Astrocyte (in vitro differentiated cells and primary cell): ENCODE measurements at regions not wholly inside any gene's neighbourhood (a gene's known extent, or its start where the extent isn't known, plus 50 kb on each side); places are given as distances from the start of the nearest gene placed in this dataset.
"Not testable (repeated sequence)": the region's sequence is repeated elsewhere in the genome, so short reads cannot be mapped to it uniquely, and the experiment has no call there.

Experiments
- DNase-seq: peaks from one replicate; pipeline ENCODE4 v3.0.0-alpha.2; 2010; ENCODE audit warnings: low read depth
- FAIRE-seq: peaks from 2 replicates; lab custom pipeline; 2011; peaks lifted over from hg19 to GRCh38; lab: Jason Lieb, UNC
- H2AFZ ChIP-seq: 2 replicates; pipeline ENCODE4 v1.6.0; 2012; ENCODE audit warnings: low read depth, low read length, inconsistent platforms
- H3K27ac ChIP-seq: 2 replicates; pipeline ENCODE4 v1.5.1; 2011; ENCODE audit warnings: low read depth, low read length, inconsistent platforms
- H3K27me3 ChIP-seq: 2 replicates; pipeline ENCODE4 v1.6.0; 2011; ENCODE audit warnings: low read length, inconsistent platforms; ENCODE audit not compliant: insufficient read depth
- H3K36me3 ChIP-seq: 2 replicates; pipeline ENCODE4 v1.5.1; 2011; ENCODE audit warnings: low read length, inconsistent platforms; ENCODE audit not compliant: insufficient read depth
- H3K4me1 ChIP-seq: 2 replicates; pipeline ENCODE4 v1.5.1; 2011; ENCODE audit warnings: low read length, inconsistent platforms; ENCODE audit not compliant: insufficient read depth
- H3K4me2 ChIP-seq: 2 replicates; pipeline ENCODE4 v1.6.0; 2012; ENCODE audit warnings: low read length, inconsistent platforms
- H3K4me3 ChIP-seq: 2 replicates; pipeline ENCODE4 v1.5.1; 2011; ENCODE audit warnings: low read depth, mild to moderate bottlenecking, low read length, inconsistent platforms; ENCODE audit not compliant: insufficient read depth
- H3K79me2 ChIP-seq: 2 replicates; pipeline ENCODE4 v1.6.0; 2012; ENCODE audit warnings: mild to moderate bottlenecking, low read length, inconsistent platforms; ENCODE audit not compliant: insufficient read depth
- H3K9ac ChIP-seq: 2 replicates; pipeline ENCODE4 v1.6.0; 2012; ENCODE audit warnings: mild to moderate bottlenecking, low read length, inconsistent platforms
- H3K9me3 ChIP-seq: 2 replicates; pipeline ENCODE4 v1.5.1; 2012; ENCODE audit warnings: low read depth, mild to moderate bottlenecking, low read length, inconsistent platforms; ENCODE audit not compliant: insufficient read depth
- H4K20me1 ChIP-seq: 2 replicates; pipeline ENCODE4 v1.6.0; 2012; ENCODE audit warnings: low read length, inconsistent platforms; ENCODE audit not compliant: insufficient read depth
- H3K27ac Mint-ChIP-seq: one replicate; pipeline ENCODE4 v1.8.0; 2021; ENCODE audit warnings: mild to moderate bottlenecking, mixed read lengths; ENCODE audit not compliant: unreplicated experiment
- H3K27me3 Mint-ChIP-seq: one replicate; pipeline ENCODE4 v1.8.0; 2021; ENCODE audit warnings: low read depth, mixed read lengths; ENCODE audit not compliant: unreplicated experiment
- H3K36me3 Mint-ChIP-seq: one replicate; pipeline ENCODE4 v1.8.0; 2021; ENCODE audit warnings: low read depth, mixed read lengths; ENCODE audit not compliant: unreplicated experiment
- H3K4me1 Mint-ChIP-seq: one replicate; pipeline ENCODE4 v1.8.0; 2021; ENCODE audit warnings: low read depth, mixed read lengths; ENCODE audit not compliant: unreplicated experiment
- H3K4me3 Mint-ChIP-seq: one replicate; pipeline ENCODE4 v1.8.0; 2021; ENCODE audit warnings: mild to moderate bottlenecking, moderate library complexity, mixed read lengths; ENCODE audit not compliant: unreplicated experiment
- H3K9me3 Mint-ChIP-seq: one replicate; pipeline ENCODE4 v1.8.0; 2021; ENCODE audit warnings: mild to moderate bottlenecking, mixed read lengths; ENCODE audit not compliant: unreplicated experiment
- EZH2 ChIP-seq: IDR thresholded peaks from 2 replicates; pipeline ENCODE4 v1.6.1; 2012; ENCODE audit warnings: mild to moderate bottlenecking, low read length, inconsistent platforms; ENCODE audit not compliant: insufficient read depth
- TF ChIP-seq, protein P1 (sequence below): IDR thresholded peaks from 2 replicates; pipeline ENCODE4 v1.5.1; 2011; ENCODE audit warnings: low read depth, mild to moderate bottlenecking, inconsistent platforms, low read length, moderate library complexity; ENCODE audit not compliant: insufficient read depth

DNA sequence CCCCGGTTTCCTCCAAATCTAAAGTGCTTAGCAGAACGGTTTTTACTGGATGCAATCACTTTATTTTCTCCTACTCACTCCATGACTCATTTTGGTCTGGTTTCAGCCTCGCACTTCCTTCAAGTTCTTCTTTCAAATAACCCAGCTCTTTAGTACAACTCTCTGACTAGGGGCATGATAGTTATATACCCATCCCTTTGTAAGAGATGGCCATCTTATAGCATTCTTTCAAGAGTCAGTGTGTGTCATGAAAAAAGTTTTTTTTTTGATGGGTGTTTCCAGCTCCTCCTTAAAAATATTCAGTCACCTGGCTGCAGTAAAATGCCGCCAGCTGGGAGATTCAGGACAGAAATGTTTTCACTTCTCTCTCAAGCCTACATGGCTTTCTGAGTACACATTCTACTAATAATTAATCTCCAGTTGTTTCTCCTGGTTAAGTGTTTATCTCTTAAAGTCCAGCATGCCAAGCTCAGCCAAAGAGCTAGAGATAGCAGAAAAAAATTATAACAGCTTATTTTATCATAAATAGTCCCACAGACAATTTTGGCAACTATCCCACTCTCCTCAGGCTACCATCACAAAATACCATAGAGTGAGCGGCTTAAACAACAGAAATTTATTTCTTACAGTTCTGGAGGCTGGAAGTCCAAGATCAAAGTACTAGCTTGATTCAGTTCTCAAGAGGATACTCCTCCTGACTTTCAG lies 139.3 kb downstream of the GASK1B start:
- no peaks in the 10 kb centered on the region for H3K27me3 ChIP-seq
- peak; percentile 78 for DNase-seq
- no peaks in the 10 kb centered on the region for H3K4me1 ChIP-seq
- H3K4me3 Mint-ChIP-seq, result no peak overlapping the region
- TF ChIP-seq EZH2, result no peak
- TF ChIP-seq, protein P1, sequence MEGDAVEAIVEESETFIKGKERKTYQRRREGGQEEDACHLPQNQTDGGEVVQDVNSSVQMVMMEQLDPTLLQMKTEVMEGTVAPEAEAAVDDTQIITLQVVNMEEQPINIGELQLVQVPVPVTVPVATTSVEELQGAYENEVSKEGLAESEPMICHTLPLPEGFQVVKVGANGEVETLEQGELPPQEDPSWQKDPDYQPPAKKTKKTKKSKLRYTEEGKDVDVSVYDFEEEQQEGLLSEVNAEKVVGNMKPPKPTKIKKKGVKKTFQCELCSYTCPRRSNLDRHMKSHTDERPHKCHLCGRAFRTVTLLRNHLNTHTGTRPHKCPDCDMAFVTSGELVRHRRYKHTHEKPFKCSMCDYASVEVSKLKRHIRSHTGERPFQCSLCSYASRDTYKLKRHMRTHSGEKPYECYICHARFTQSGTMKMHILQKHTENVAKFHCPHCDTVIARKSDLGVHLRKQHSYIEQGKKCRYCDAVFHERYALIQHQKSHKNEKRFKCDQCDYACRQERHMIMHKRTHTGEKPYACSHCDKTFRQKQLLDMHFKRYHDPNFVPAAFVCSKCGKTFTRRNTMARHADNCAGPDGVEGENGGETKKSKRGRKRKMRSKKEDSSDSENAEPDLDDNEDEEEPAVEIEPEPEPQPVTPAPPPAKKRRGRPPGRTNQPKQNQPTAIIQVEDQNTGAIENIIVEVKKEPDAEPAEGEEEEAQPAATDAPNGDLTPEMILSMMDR, result no peak
- H3K4me1 Mint-ChIP-seq, result peaks cover 16% of the 10 kb centered on the region
- no peaks in the 10 kb centered on the region for H3K79me2 ChIP-seq
- no peak overlapping the region for H3K9ac ChIP-seq
- H2AFZ ChIP-seq, result no peak overlapping the region
- H3K27ac ChIP-seq, result no peak overlapping the region
- peaks cover 17% of the 10 kb centered on the region for H3K9me3 Mint-ChIP-seq
- H3K4me2 ChIP-seq, result peak overlapping the region; percentile 21
- peak overlapping the region; percentile 28 for H3K27ac Mint-ChIP-seq
- H4K20me1 ChIP-seq, result no peaks in the 10 kb centered on the region
- H3K36me3 Mint-ChIP-seq, result no peaks in the 10 kb centered on the region
- no peaks in the 10 kb centered on the region for H3K36me3 ChIP-seq
- no peak overlapping the region for H3K4me3 ChIP-seq
- H3K27me3 Mint-ChIP-seq, result no peaks in the 10 kb centered on the region
- no peak for FAIRE-seq
- H3K9me3 ChIP-seq, result no peaks in the 10 kb centered on the region

DNA sequence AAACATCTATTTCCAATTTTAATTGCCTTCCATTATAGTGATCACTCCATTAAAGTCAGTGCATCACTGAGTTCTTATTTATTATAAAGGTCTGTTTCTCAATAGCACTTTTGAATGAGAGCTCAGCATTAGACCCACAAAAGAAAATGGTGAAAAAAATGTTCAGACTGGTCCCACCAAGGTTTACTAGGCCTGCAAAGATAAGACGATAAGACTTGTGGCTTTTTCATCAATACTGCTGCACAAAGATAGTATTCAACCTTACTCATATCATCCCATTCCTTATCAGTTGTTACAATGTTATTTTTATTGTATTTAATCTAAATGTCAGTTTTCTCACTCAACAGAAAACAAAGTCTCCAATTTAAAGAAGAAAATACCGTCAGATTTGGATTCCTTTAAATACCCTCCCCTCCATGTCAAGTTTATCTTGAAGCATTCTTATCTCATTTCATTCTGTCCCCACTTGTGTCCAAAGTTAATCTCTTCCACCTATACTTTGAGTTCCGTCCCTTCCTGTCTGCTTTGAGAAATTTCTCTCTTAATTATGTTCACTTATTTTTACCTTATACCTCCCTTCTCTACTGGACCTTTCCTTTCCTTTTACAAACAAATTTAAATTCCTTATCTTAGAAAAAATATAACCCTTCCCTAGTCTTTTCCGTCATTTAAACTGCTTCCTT lies 140.0 kb downstream of the GASK1B start:
- H3K36me3 Mint-ChIP-seq, result no peaks in the 10 kb centered on the region
- peaks cover 16% of the 10 kb centered on the region for H3K4me1 Mint-ChIP-seq
- no peak for DNase-seq
- TF ChIP-seq, protein P1, result no peak
- TF ChIP-seq EZH2, result no peak
- Histone ChIP-seq H2AFZ (no peak overlapping the region), H4K20me1 (no peaks in the 10 kb centered on the region), H3K9ac (no peak overlapping the region), H3K27me3 (no peaks in the 10 kb centered on the region), H3K36me3 (no peaks in the 10 kb centered on the region), H3K4me1 (no peaks in the 10 kb centered on the region), H3K9me3 (no peaks in the 10 kb centered on the region), H3K27ac (no peak overlapping the region), H3K4me2 (peak overlapping the region; percentile 21), H3K79me2 (no peaks in the 10 kb centered on the region), H3K4me3 (no peak overlapping the region)
- H3K27me3 Mint-ChIP-seq, result no peaks in the 10 kb centered on the region
- no peak overlapping the region for H3K4me3 Mint-ChIP-seq
- peak overlapping the region; percentile 28 for H3K27ac Mint-ChIP-seq
- peaks cover 22% of the 10 kb centered on the region for H3K9me3 Mint-ChIP-seq
- FAIRE-seq, result no peak

DNA sequence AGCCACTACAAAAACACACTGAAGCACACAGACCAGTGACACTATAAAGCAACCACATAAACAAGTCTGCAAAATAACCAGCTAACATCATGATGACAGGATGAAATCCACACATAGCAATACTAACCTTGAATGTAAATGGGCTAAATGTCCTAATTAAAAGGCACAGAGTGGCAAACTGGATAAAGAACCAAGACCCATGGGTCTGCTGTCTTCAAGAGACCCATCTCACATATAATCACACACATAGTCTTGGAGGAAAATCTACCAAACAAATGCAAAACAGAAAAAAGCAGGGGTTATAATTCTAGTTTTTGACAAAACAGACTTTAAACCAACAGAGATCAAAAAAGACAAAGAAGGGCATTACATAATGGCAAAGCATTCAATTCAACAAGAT lies 144.4 kb downstream of the GASK1B start:
- not testable (repeated sequence) for FAIRE-seq

More for the DNA sequence above, 144.4 kb downstream of the GASK1B start:
- H3K4me1 ChIP-seq, H3K4me3 Mint-ChIP-seq, H3K4me2 ChIP-seq, H3K27ac ChIP-seq, H2AFZ ChIP-seq, H3K27me3 ChIP-seq, DNase-seq, H3K4me3 ChIP-seq, H3K36me3 Mint-ChIP-seq, H3K9ac ChIP-seq, H4K20me1 ChIP-seq, H3K36me3 ChIP-seq, H3K9me3 ChIP-seq, H3K4me1 Mint-ChIP-seq, H3K27ac Mint-ChIP-seq, H3K27me3 Mint-ChIP-seq, H3K79me2 ChIP-seq: not testable (repeated sequence)
- peaks cover 22% of the 10 kb centered on the region for H3K9me3 Mint-ChIP-seq
